ENCODE measurements at regions not wholly inside any gene's neighbourhood (a gene's known extent, or its start where the extent isn't known, plus 50 kb on each side); places are given as distances from the start of the nearest gene placed in this dataset.

- Histone ChIP-seq H3K4me3 (ENCODE audit: low read depth, low read length) (no peak overlapping the region), H3K9me3 (no peaks in the 10 kb centered on the region), H3K36me3 (no peaks in the 10 kb centered on the region), H3K27me3 (no peaks in the 10 kb centered on the region), H3K4me1 (no peaks in the 10 kb centered on the region)
- TF ChIP-seq, protein P1, sequence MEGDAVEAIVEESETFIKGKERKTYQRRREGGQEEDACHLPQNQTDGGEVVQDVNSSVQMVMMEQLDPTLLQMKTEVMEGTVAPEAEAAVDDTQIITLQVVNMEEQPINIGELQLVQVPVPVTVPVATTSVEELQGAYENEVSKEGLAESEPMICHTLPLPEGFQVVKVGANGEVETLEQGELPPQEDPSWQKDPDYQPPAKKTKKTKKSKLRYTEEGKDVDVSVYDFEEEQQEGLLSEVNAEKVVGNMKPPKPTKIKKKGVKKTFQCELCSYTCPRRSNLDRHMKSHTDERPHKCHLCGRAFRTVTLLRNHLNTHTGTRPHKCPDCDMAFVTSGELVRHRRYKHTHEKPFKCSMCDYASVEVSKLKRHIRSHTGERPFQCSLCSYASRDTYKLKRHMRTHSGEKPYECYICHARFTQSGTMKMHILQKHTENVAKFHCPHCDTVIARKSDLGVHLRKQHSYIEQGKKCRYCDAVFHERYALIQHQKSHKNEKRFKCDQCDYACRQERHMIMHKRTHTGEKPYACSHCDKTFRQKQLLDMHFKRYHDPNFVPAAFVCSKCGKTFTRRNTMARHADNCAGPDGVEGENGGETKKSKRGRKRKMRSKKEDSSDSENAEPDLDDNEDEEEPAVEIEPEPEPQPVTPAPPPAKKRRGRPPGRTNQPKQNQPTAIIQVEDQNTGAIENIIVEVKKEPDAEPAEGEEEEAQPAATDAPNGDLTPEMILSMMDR (IDR thresholded peaks at IDR 0.05; ENCODE audit: low read depth, low read length) = no peak
- DNase-seq = no peak
Measured at GRCh38 chr2:58740426-58740825, 499.3 kb upstream of the FANCL start.

DNA sequence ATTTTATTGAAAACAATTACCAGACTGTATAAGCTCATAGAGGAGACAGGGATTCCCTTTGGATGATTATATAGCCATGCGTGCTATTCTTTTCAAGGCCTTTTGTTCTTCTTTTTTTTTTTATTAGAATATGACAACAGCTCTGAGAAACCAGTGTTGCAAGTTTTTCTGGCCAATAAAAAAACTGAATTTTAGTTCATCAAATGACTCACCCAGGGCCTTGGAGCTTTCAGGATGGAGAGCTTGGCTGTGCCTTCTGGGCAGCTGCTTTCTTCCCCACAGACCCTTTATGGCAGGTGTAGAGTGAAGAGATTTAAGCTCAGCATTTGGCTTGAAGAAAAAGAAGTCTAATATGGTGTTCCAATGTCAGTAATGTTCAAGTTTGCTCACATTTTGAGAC, 497.9 kb upstream of the FANCL start:
- TF ChIP-seq, protein P1 (IDR thresholded peaks at IDR 0.05; ENCODE audit: low read depth, low read length) = no peak
- Histone ChIP-seq H3K27me3 (no peaks in the 10 kb centered on the region), H3K9me3 (no peaks in the 10 kb centered on the region), H3K4me3 (ENCODE audit: low read depth, low read length) (no peak overlapping the region), H3K36me3 (no peaks in the 10 kb centered on the region), H3K4me1 (no peaks in the 10 kb centered on the region)
- DNase-seq = no peak

GRCh38 chr2:58734365-58734764, 493.2 kb upstream of the FANCL start:
- TF ChIP-seq, protein P1 (IDR thresholded peaks at IDR 0.05; ENCODE audit: low read depth, low read length) = no peak
- DNase-seq = no peak
- H3K4me1 ChIP-seq = no peaks in the 10 kb centered on the region
- no peaks in the 10 kb centered on the region for H3K36me3 ChIP-seq
- no peaks in the 10 kb centered on the region for H3K9me3 ChIP-seq
- H3K27me3 ChIP-seq = no peaks in the 10 kb centered on the region
- no peak overlapping the region for H3K4me3 ChIP-seq (ENCODE audit: low read depth, low read length)

DNA sequence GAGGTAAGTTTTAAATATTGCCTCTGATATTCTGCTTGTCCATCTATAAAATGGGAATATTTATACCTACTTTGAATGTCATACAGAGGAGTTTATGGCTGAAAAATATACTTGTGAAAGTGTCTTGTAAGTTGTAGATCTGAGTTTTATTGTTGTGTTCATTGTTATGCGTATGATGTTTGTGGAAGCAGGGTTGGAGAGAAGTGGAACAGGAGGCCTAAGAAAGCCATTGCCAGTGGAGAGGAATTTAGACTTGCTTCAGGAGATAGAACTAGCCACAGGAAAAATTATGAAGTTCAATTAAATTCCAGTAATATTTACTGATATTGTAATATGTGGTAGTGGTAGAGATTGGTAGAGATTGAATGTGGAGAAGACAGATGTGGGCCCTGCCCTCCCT, 491.9 kb upstream of the FANCL start:
- no peaks in the 10 kb centered on the region for H3K36me3 ChIP-seq
- H3K9me3 ChIP-seq = no peaks in the 10 kb centered on the region
- H3K4me1 ChIP-seq = no peaks in the 10 kb centered on the region
- H3K4me3 ChIP-seq (ENCODE audit: low read depth, low read length) = no peak overlapping the region
- H3K27me3 ChIP-seq = no peaks in the 10 kb centered on the region
- TF ChIP-seq, protein P1 (IDR thresholded peaks at IDR 0.05; ENCODE audit: low read depth, low read length) = no peak
- DNase-seq = no peak

DNA sequence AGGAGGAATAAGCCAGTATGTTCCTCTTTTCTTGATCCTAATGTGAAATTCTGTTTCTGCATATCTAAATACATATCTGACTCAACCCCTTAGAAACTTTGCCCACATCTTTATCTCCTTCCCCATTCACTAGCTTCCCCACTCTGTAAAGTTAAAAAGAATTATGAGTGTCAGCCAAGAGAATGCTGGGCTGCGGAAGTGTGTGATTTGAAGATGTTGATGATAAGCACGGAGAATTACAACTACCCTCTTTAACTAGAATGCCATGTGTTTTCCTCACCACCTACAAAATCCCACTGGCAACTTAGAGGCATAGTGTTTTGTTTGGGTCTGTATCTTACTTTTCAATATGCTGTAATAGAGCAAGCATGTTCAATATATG, 490.4 kb upstream of the FANCL start:
- Histone ChIP-seq H3K4me1 (no peaks in the 10 kb centered on the region), H3K27me3 (no peaks in the 10 kb centered on the region), H3K36me3 (no peaks in the 10 kb centered on the region), H3K4me3 (ENCODE audit: low read depth, low read length) (no peak overlapping the region), H3K9me3 (no peaks in the 10 kb centered on the region)
- no peak for DNase-seq
- TF ChIP-seq, protein P1 (IDR thresholded peaks at IDR 0.05; ENCODE audit: low read depth, low read length) = no peak

DNA sequence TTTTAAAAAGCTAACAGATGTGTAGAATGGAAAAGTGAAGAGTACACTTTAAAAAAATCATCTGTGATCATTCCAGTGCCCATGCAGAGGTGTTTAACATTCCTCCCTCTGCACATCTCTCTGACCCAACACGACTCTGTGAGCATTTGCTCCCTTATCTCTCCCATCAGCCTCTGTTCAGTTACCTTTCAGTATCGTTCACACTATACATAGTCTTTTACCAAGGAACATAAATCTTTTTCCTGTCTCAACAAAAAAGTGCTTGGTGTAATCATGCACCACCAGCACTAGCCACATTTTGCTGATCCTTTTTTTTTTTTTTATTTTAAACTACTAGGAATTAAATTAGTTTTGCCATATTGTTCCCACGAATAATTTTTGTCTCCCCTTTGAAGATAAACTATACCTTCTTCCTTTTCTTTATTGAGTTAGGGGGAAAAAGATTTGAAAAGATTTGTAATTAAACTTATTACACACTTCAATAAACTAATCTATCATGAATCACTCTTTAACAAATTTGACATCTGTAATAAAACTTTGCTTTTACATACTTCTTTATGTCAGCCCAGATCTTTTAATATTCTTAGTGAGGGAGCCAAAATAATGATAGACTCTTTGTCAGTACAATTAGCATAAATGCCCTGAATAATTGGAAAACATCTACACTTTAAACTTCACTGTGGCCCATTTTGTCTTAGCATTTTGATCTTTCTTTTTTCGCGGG, 489.8 kb upstream of the FANCL start:
- Histone ChIP-seq H3K4me1 (no peaks in the 10 kb centered on the region), H3K4me3 (ENCODE audit: low read depth, low read length) (no peak overlapping the region), H3K36me3 (no peaks in the 10 kb centered on the region), H3K9me3 (no peaks in the 10 kb centered on the region), H3K27me3 (no peaks in the 10 kb centered on the region)
- TF ChIP-seq, protein P1 (IDR thresholded peaks at IDR 0.05; ENCODE audit: low read depth, low read length) = no peak
- no peak for DNase-seq

Data from BE2C (cell line).